ENCODE measurements at regions not wholly inside any gene's neighbourhood (a gene's known extent, or its start where the extent isn't known, plus 50 kb on each side); places are given as distances from the start of the nearest gene placed in this dataset.

DNA sequence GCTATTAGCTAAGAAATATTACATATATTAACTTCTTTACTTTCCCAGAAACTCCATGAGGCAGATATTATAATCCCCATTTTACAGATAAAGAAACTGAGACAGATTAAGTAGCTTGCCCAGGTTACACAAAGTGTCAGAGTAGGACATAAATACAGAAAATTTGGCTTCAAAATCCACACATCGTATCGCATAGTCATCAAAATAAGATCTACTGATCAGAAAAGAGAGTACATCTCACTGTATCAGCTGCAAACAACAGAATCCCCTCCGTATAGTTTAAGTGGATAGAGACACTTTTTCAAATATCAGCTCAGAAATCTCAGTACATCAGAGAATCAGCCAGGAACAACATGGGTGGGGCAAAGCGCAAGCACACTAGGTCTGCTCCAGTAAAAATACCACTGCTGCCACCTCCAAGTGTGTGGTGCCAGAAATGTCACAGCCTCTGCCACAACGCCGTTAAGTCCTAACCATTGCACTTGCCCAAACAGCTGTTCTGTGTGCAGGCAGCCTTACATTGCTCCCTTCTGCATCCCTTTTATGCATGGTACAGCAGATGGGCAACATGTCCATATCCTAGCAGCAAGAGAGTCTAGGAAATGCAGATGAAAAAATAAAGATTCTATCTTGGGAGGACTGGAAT is 204.8 kb downstream of the KLF12 start:
- no peak for DNase-seq

DNA sequence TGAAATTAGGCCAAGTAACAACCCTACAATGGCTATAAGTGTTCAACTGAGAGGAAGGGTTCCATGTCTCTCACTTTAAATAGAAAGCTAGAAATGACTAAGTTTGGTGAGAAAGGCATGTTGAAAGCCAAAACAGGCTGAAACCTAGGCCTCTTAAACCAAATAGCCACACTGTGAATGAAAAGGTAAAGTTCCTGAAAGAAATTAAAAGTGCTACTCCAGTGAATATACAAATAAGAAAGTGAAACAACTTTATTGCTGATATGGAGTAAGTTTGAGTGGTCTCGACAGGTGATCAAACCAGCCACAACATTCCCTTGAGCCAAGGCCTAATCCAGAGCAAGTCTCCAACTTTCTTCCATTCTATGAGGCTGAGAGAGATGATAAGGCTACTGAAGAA is 209.6 kb downstream of the KLF12 start:
- DNase-seq, result no peak

DNA sequence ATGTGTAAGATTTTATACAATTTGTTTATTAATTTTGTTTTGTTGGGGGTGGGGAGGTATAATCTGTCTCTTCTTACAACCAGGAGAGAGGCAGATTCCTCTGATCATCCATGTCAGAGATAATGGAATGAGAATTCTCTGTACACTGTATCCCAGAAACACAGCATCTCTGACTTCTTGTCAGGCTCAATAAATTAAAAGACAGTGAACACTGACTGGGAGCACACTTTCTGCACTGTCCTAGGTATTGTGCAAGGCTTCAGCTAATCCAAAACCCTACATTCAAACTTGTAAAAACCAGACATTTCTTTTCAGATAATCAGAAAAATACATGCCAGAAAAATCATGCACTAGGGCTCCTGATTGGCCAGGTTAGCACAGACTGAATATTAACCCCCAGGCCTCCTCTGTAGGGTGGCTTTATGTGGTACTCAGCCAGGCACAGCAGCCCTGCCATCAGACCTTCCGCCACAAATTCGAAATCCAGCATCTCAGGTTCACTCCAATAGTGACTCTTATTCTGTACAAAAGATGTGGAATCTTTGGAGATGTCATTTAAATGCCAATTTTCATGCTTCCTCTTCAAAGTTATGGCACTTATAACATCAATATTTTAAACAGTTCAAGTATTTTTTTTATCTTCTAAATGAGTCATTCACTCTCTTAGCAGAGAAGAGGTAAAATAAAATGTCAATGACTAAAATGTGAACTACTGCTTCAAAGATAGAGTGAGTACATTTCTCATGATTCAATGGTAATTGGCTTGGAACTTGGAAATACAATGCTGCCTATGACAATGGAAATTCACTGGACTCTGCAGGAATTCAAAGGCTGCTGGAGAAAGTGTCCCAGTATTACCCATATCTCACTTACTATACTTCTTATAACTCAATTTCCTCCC is 211.5 kb downstream of the KLF12 start:
- DNase-seq, result no peak

DNA sequence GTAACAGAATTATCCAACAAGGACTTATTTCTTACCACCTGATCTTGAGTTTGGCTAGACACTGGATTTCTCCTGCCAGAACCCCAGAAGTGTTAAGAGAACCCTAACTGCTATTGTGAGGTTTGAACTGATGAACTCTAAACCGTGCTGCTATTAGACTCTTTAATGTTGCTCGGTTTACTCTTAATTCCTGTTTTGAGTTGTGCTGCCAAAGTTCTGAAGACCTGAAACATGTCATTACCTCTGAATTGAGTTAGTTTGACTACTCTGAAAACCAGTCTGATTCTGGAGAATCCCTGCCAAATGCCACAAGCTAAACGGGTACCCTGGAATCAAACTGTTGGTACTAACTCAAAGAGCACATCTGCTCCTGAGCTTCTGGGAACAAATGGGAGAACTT is 215.5 kb downstream of the KLF12 start:
- DNase-seq, result no peak

DNA sequence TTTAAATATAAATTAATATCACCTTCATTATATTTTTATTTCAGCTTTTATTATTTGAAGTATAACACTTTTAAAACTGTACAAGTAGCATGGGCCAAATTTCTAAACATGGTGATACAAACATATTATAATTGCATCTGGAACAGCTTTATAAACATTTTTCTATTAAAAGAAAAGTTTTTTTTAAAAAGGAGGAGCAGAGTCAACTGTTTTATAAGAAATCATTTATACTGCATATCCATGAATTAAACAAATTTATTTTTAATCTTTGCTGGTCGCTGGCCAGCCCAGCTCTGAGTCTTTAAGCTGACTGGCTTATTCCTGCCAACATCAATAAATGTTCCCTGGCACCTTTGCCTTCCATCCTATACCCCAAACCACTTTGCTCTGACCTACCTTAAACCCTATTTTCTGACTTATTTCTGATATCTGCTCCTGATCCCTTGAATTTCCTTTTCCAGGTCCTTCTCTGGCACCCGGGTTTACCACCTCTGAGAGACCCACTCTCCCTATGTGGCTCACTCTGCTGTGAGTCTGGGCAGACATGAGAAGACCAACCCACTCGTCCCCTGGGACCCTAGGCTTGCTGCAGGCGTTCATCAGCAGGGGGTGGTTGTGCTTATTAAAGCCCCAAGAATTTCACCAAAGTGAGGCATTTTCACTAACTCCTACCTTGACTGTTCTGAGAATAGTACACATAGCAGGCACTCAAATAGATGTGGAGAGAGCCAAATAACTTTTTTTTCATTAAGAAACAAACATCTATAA is 220.3 kb downstream of the KLF12 start:
- DNase-seq, result no peak

DNA sequence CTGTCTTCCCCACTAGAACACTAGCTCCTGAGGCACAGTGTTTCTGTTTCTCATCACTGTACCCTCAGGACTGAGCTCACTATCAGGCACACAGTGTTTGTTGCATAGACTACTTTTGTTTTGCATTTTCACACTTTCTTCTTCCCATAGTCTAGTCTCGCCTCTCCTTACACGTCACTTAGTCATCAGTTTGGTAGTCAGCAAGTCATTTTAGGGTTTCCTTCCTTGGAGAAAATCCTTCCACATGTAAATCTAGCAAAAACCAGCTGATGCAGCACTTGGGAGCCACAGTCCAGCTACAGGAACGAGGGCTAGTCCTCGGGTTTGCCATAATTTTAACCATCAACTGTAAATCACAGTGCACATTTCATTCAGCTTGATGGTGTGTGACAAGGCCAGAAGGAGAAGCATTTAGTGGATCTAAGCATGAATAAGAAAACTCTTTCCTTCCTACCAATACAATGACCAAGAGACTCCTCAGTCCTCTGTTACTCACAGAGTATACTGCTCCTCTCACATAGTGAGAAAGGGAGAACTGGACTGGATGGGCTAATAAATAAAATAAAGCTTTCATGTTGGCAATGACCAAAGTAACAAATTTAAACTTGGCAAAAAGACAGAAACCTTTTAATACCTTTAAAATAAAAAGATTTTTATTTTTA is 221.0 kb downstream of the KLF12 start:
- no peak for DNase-seq

DNA sequence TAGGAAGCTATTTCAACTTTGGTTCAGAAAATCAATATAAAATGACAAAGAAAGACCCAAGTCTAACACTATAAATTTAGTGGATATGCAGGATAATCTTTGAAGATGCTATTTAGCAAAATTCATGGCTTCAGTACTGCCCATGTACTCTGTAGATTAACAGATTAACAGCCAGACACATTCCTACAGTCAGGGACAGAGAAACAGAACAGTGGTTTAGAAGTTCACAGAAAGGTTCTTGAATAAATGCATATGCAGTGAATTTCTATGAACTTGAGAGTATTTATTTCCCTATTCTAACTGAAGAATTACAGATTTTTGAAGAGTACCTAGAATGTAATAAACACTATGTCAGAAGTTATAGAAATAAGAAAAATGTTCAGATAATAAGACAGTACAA is 222.8 kb downstream of the KLF12 start:
- no peak for DNase-seq

DNA sequence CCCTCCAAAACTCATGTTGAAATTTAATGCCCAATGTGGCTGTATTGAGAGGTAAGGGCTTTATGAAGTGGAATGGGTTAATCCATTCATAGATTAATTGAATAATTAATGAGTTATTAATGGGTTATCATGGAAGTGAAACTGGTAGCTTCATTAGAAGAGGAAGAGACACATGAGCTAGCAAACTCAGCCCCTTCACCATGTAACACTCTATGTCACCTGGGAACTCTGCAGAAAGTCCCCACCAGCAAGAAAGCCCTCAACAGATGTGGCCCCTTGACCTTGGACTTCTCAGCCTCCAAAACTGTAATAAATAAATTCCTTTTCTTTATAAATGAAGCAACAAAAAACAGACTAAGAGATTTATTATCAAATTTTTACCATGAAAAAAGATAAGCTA is 223.5 kb downstream of the KLF12 start:
- DNase-seq, result no peak

DNA sequence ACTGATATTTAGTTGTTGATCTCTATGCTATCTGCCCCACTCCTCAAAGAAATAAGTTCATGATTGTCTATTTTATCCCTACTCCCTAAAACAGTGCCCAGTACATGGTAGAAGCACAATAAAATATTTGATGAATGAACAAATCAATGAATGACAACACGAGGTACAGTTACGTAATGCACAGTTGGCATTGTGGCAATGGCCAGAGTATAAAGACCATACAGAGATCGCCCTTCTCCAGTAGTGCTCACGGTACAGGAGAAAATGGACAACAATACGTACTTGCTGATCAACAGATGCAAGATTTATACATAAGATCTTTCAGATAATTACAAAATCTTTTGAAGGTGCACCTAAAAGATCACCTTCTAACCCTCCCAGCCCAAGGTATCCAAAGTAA is 225.4 kb downstream of the KLF12 start:
- no peak for DNase-seq

DNA sequence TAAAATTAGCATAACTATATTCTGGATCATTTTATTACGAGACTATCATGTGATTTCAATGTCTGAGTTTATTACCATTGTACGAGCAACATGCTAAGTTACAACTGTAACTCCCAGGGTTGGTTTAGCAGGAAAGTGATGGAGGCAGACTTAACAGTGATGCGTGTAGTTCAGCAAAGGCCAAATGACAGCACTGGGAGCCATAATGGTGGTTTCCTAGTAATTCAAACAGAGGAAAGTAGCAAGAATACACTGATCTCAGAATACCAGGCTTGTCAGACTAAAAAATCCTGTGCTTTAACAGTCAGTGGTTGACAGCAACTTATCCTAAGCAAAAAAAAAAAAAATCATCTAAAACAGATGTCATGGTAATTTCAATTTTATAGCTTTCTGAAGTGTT is 229.6 kb downstream of the KLF12 start:
- no peak for DNase-seq

DNA sequence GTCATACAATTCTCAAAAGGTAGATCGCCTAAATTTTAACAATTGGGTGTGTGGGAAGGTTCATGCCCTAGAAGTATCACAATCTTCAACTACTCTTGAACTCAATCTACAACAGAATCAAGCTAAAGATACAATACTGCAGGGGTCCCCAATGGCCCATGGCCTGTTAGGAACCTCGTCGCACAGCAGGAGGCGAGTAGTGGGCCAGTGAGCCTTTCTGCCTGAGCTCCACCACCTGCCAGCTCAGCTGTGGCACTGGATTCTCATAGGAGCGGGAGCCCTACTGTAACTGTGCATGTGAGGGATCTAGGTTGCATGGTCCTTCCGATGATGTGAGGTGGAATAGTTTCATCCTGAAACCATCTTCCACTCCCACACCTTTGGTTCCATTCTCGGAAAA is 230.6 kb downstream of the KLF12 start:
- DNase-seq, result no peak

DNA sequence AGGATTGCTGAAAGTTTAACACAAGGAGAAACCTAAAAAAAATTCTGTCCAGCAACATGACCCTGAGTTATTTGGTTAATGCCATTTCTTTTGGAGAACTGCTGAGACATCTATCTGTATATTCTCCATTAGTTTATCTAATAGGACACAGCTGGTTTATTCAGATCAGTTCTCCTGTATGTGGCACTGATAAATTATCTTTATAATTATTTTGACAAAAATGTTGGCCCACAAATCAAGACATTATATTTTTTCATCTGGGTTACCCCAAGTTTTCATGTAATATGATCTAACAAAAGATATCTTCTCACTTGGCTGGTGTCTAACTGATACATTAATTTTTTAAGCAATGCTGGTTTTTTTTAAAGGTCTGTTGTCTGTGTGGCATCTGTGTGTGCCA is 231.4 kb downstream of the KLF12 start:
- no peak for DNase-seq

DNA sequence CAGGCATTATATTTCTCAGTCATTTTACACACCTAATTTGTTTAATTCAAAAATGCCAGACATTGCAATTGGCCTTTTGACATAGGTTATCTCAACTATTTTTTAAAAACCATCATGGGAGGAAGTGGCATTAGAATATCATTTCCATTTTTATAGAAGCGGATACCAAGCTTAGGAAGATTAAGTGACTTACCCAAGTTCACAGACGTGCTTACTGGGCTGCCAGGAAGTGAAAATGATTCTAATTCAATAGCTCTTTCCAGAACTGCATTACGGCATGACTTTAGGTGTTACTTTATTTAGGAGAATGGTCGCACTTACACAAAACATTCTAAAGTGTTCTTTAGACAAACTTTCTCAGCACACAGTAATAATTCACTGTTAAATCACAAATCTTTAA is 231.9 kb downstream of the KLF12 start:
- DNase-seq, result no peak

DNA sequence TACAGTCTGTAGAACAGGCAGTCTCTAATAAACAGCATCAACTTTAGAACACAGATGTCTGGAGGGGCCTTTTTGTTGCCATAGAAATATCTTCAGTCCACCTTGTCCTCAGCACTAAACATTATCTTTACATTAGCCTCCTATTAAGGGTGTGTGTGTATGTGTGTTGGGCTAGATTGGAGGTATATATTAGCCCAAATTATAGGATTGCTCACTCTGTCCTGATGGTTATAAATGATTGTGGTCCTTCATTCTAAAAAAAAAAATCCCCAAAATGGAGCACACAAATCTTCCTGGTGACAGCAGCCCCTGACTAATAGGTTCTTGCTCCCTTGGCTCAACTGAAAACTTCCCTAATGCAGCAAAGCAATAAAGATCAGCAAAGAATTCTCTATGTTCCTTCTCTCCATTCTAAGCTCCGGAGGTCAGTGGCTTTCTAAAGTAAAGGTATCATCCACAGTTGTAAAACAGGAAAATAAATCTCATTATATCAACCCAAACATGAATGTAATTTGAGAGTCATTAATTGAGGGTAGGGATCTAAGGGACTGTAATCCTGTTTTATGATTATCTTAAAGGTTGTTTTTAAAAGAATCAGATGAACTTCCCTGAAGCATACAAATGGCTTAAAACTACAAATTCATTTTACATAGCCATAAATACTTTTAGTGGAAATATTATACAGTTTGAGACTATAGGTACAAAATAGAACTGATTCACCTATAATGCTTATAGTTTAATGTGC is 232.7 kb downstream of the KLF12 start:
- DNase-seq, result no peak

DNA sequence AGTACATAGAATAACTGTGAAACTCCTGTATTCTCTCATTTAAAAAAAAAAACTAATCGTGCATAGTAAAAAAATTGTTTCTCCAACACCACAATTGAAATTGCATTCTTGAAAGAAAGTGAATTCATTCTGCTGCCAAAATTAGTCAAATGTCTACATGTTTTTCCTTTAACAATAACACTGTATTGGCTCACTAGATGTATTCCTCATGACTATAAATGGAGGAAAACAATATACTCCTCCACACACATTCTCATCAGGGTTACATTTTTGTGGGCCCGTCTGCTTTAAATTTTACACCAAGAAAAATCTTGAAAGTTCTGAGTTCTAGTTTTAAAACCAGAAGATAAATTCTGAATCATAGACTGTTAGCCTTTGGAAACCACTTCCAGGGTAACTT is 233.6 kb downstream of the KLF12 start:
- DNase-seq, result no peak

DNA sequence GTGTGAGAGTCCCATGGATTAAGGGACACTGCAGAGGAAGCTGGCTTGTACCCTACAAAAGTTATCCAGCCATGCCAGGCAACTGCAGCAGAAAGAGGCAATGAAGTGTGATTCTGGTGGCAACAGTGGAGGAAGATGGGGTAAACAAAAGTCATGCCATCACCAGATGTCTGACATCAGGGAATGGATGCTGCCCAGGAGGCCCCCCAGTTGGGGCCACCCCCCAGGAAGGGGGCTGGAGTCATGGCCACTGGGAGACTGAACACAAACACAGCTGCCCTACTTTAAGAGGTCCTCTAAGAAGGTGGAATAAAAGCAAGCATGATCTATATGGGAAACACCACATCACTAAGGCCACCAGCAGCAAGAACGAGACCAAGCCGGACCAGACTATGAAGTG is 235.3 kb downstream of the KLF12 start:
- no peak for DNase-seq

DNA sequence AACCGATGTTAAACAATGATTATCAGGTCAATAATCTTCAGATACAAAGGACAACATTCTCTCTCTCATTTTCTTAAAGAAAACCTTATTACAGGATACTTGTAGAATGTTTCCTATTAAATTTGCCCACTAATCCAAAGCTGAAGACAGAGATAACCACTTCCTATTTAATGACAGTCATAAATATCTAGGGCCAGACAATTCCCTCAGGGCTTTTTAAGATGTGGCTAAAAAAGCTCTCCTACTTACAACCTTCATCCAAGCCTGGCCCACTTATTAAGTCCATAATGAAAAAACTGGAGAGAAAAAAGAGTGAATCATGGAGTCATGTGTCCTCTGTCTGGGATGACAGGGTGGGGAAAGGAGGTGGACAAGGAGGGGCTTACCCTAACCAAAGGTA is 235.9 kb downstream of the KLF12 start:
- no peak for DNase-seq

DNA sequence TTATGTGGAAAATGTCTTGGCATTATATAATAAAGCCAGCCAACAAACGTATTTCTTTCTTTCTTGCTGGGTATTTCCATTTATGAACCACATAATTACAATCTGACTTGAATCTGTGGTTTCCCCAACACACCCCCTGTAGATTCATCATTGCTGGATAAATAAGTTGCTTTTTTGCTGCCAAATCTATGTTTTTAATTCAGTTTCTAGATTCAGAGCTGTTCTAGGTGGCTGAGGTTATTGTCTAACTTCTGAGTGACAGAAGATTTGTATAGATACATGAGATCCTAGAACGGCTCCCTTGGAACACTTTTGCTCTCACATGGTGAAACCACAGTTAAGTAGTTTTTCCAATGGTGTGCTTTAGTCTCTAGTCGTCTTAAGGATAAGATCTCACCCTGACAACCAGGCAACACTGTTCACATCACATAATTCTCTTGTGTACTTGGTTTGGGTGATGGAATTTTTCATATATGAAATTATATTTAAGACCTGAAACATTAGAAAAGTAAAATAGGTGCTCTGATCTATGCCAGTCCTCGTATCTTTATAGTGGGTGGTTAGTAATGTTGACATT is 239.1 kb downstream of the KLF12 start:
- DNase-seq, result no peak

DNA sequence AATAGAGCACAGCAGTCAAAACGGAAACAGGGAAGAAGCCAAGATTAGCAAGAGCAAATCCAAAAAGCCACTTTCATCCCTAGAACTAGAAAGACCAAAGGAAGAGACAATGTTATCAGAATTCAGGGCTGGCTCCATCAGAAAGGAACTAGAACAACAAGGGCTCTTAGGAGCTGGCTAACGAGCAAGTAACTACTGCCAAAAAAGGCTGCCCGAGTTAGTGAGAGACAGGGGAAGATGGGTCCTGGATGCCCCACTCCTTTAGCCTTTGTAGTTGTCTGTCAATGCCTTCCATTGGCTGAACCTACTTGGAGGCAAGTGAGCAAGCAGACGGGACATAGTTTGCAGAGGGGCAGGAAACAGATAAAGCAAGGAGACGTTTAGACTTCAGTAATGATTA is 240.4 kb downstream of the KLF12 start:
- DNase-seq, result no peak

DNA sequence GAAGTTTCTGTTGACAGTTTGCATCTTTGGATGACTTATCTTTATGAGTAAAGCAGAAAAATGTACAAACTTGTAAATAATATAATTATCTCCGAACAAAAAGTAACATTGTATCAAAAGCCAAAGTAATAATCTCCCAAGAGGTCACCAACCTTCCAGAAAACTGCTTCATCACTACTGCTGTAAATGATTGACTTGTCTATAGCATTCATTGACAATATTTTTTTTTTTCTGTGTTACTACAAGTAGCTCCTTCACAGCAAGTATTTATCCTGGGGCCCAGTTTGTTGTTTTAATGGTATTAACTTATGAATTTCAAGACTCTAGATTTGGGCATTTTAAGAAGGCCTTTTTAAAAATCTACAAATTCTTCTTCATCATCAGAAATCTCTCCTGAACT is 242.4 kb downstream of the KLF12 start:
- no peak for DNase-seq

DNA sequence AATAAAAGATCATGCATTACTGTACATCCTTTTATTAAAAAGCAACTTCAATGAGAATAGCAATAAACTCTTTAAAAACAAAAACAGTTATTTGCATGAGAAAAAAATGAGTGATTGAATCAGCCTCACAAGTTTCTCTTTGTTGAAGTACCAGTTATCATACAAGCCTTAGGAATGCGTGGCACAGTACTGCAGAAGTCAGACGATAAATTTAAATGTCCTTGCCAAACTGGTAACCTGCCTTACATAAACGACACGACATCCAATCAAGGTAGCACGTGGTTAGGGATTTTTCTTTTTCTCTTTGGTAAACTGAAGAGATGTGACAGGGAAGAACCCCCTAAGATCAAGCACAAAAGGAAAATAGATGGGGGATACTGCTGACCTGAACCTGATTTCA is 251.0 kb downstream of the KLF12 start:
- DNase-seq, result no peak

DNA sequence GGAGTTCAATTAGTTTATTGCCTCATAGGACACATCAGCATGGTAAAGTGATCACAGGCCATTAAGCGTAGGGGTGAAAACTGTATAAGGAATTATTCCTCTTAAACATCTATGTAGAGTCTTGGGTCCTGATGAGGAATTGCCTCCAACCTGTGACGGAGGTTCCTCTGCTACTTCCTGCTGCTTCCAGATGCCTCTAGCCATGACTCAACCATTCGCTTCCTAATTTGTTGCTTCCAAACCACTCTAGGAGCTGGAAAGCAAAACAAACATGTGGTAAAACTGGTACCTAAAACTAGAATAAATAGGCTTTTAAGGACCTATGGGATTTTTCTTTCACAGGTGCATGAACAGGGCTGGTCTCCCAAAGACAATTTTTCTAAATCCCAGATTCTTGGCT is 253.8 kb downstream of the KLF12 start:
- no peak for DNase-seq
